Common myeloid progenitor, CD34-positive (primary cell): ENCODE measurements at regions not wholly inside any gene's neighbourhood (a gene's known extent, or its start where the extent isn't known, plus 50 kb on each side); places are given as distances from the start of the nearest gene placed in this dataset.
"Not testable (repeated sequence)": the region's sequence is repeated elsewhere in the genome, so short reads cannot be mapped to it uniquely, and the experiment has no call there.

Experiments used
- CTCF ChIA-PET: fragments of 350-600 bp; sonication (Branson Sonifier 250); formaldehyde crosslinking; loops from one replicate; lab custom pipeline; 2021; ENCODE audit warnings: antibody characterized with exemption; lab: Charles Lee
- POLR2A ChIA-PET: fragments of 350-600 bp; sonication (Branson Sonifier 250); formaldehyde crosslinking; loops from one replicate; lab custom pipeline; 2021; ENCODE audit warnings: antibody characterized with exemption; lab: Charles Lee
- DNase-seq, 3 donors: peaks; one replicate each; pipeline versions ENCODE4 v3.0.0 to v3.0.0-alpha.2; 2013
- H3K27ac ChIP-seq, 2 experiments: 1 replicate in 1 of 2; 2 replicates in 1 of 2; pipeline ENCODE4 v1.7.0; 2013; ENCODE audit warnings: inconsistent platforms in 2 of 2, low read length in 2 of 2, mild to moderate bottlenecking in 2 of 2, low read depth in 1 of 2, moderate library complexity in 1 of 2; ENCODE audit not compliant: severe bottlenecking in 2 of 2, insufficient read depth in 1 of 2, poor library complexity in 1 of 2
- H3K27me3 ChIP-seq, 5 experiments: replicated peaks in 2 of 5; 1 replicate in 3 of 5; 2 replicates in 2 of 5; pipeline versions ENCODE4 v1.6.1 to v1.7.0; 2013; ENCODE audit warnings: low read length in 4 of 5, mild to moderate bottlenecking in 2 of 5, moderate library complexity in 2 of 5, inconsistent platforms in 1 of 5; ENCODE audit not compliant: insufficient read depth in 5 of 5, control insufficient read depth in 4 of 5
- H3K36me3 ChIP-seq, 4 experiments: 1 replicate in 2 of 4; 2 replicates in 2 of 4; pipeline versions ENCODE4 v1.6.1 to v1.7.0; 2013; ENCODE audit warnings: low read length in 3 of 4, control low read depth in 1 of 4, mild to moderate bottlenecking in 1 of 4; ENCODE audit not compliant: control insufficient read depth in 4 of 4, insufficient read depth in 4 of 4
- H3K4me1 ChIP-seq, 4 experiments: 1 replicate in 3 of 4; 2 replicates in 1 of 4; pipeline versions ENCODE4 v1.6.1 to v1.7.1; 2013; ENCODE audit warnings: low read length in 3 of 4, mild to moderate bottlenecking in 3 of 4, control low read depth in 1 of 4, inconsistent platforms in 1 of 4, moderate library complexity in 1 of 4; ENCODE audit not compliant: control insufficient read depth in 4 of 4, insufficient read depth in 4 of 4; ENCODE audit errors: control extremely low read depth in 1 of 4
- H3K4me3 ChIP-seq, 7 experiments: 1 replicate in 4 of 7; 2 replicates in 3 of 7; pipeline versions ENCODE4 v1.5.1 to v1.7.0; 2013; ENCODE audit warnings: mild to moderate bottlenecking in 7 of 7, low read length in 6 of 7, moderate library complexity in 6 of 7, inconsistent platforms in 2 of 7, low read depth in 2 of 7, control low read depth in 1 of 7; ENCODE audit not compliant: insufficient read depth in 4 of 7, control insufficient read depth in 1 of 7; ENCODE audit errors: extremely low read depth in 1 of 7
- H3K9me3 ChIP-seq, 5 experiments: 1 replicate in 4 of 5; 2 replicates in 1 of 5; pipeline versions ENCODE4 v1.6.1 to v1.7.1; 2013; ENCODE audit warnings: low read length in 4 of 5, mild to moderate bottlenecking in 2 of 5, inconsistent platforms in 1 of 5, low read depth in 1 of 5, moderate library complexity in 1 of 5; ENCODE audit not compliant: control insufficient read depth in 4 of 5, insufficient read depth in 2 of 5; ENCODE audit errors: control extremely low read depth in 1 of 5
- WGBS: methylation state at CpG from one replicate; pipeline ENCODE4 v1.1.5; 2013; ENCODE audit not compliant: insufficient coverage; 5-methylcytosine and 5-hydroxymethylcytosine counted together

DNA sequence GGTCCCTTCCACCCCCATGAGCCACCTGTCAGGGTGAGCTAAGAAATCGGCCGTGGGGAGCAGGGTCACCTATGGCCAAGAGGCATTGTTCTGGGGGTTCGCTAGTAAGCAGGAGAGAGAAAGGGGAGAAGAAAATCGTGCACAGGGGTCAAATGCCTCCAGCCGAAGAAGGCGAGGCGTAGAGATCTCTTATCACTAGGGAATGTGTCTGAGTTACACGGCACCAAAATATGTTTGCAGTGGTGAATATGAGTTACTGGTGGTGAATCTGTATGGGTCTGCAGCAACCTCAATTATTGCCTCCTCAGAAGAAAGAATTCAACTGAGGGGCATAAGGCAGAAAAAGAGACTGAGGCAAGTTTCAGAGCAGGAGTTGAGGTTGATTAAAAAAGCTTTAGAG is 54.2 kb upstream of the RABGAP1L start:
- WGBS: 98% methylated on average over 7 of the region's 8 CpGs
- Histone ChIP-seq H3K9me3 (no peaks in the 10 kb centered on the region), H3K27me3 (no peaks in the 10 kb centered on the region), H3K27ac (no peak overlapping the region), H3K4me1 (no peaks in the 10 kb centered on the region), H3K36me3 (no peaks in the 10 kb centered on the region), H3K4me3 (no peak overlapping the region)
- CTCF ChIA-PET: interaction anchor here (1.8 kb wide), 1 partner anchor 10 kb away, joined by 4 read pairs; no protein-coding TSS in a partner anchor
- POLR2A ChIA-PET: no interaction called here
- no peak for DNase-seq

DNA sequence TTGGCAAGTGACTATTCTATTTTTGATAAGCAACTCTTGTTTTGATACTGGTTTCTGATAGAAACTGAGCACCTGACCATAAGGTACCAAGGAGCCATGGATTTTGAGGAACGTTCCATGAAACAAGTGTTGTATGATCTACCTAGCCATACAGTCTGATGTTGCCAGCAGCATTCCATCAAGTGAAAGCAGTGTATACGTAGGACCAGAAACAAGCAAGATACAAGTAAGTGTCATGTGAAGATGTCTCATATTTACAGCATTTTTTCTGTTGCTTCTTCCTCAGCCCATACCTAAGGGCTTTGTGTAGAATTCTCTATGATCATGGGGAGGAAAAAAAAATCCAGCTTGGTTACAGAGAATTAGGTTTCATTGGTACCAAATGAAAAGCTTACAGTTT is 55.6 kb upstream of the RABGAP1L start:
- Histone ChIP-seq H3K36me3 (no peaks in the 10 kb centered on the region), H3K4me1 (no peaks in the 10 kb centered on the region), H3K9me3 (no peaks in the 10 kb centered on the region), H3K27me3 (no peaks in the 10 kb centered on the region), H3K4me3 (no peak overlapping the region), H3K27ac (no peak overlapping the region)
- DNase-seq: no peak
- POLR2A ChIA-PET: no interaction called here
- CTCF ChIA-PET: interaction anchor here (0.7 to 1.4 kb wide), 2 partner anchors 10 to 13 kb away, joined by 3 read pairs; no protein-coding TSS in a partner anchor
- 100% methylated on average over 1 of the region's 2 CpGs for WGBS

DNA sequence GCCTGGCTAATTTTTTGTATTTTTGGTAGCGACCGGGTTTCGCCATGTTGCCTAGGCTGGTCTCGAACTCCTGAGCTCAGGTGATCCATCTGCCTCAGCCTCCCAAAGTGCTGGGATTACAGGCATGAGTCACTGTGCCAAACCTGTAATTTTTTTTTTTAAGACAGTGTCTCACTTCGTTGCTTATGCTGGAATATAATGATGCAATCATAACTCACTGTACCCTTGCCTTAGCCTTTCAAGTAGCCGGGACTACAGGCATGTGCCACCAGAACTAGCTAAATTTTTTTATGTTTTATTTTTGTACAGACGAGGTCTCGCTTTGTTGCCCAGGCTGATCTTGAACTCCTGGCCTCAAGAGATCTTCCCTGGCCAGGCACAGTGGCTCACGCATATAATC is 57.3 kb upstream of the RABGAP1L start:
- H3K4me1 ChIP-seq, H3K9me3 ChIP-seq, DNase-seq, H3K4me3 ChIP-seq, CTCF ChIA-PET, POLR2A ChIA-PET, H3K27me3 ChIP-seq, H3K27ac ChIP-seq, H3K36me3 ChIP-seq: not testable (repeated sequence)
- 98% methylated on average over 4 of the region's 9 CpGs for WGBS

DNA sequence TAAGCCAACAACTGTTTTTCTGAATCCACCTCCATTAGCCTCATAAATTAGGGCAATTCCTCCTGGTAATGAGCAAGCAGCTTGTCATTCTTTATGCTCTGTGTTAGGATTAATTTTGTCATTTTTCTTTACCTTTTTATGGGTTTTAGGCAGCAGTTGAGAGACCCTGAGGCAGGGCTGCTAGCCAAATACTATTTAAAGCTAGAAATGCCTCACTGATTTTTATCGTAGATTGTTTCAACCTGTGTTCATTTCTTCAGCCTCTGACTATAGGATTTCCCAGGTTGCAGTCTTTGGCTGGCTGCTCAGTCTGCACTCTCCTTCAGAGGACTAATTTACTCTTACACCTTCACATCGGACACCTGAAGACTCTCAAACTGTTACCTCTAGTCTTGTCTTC is 61.9 kb upstream of the RABGAP1L start:
- H3K9me3 ChIP-seq: no peaks in the 10 kb centered on the region
- no peak overlapping the region for H3K27ac ChIP-seq
- no peak overlapping the region for H3K4me3 ChIP-seq
- no peak for DNase-seq
- H3K4me1 ChIP-seq: no peaks in the 10 kb centered on the region
- ChIA-PET CTCF (no interaction called here), POLR2A (no interaction called here)
- H3K36me3 ChIP-seq: no peaks in the 10 kb centered on the region
- no peaks in the 10 kb centered on the region for H3K27me3 ChIP-seq
- WGBS: 100% methylated on average over 2 of the region's 2 CpGs

DNA sequence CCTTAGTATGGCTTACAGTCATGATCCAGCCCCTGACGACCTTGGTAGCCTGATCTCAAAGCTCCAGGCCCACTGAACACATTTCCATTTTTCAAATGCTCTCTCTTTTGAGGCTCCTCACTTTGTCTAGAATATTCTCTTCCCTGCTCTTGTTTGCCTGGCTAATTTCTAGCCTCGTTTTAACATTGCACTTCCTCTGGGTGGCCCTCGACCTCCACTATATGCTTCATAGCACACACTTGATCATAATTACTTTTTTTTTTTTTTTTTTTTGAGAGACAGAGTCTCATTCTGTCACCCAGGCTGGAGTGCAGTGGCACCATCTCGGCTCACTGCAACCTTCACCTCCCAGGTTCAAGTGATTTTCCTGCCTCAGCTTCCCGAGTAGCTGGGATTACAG is 65.5 kb upstream of the RABGAP1L start:
- CTCF ChIA-PET, H3K4me1 ChIP-seq, H3K9me3 ChIP-seq, H3K4me3 ChIP-seq, H3K27ac ChIP-seq, H3K27me3 ChIP-seq, H3K36me3 ChIP-seq: not testable (repeated sequence)
- 71% methylated on average over 4 of the region's 5 CpGs for WGBS
- POLR2A ChIA-PET: interaction anchor here (0.6 kb wide), 1 partner anchor 146 kb away, joined by 3 read pairs; no protein-coding TSS in a partner anchor
- DNase-seq: peak in 2 of 3 donors; percentile 4 to 7

DNA sequence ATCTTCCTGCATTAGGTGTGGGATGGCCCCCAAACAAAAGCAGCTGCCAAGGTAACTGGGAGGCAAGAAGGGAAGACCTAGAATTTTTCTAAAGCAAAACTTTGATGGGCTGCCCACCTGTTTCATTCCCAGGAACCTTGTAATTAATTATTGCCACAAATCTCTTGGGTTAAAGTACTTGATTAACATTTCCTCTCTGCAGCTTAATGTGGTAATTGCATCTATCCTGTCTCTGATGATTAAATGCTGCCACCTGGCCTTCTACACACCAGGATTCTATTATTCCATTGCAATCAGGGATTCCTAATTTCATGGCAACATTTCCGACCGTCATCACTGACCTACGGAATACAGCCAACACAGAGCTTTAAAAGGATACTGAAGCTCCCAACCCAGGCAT is 68.3 kb upstream of the RC3H1 start:
- POLR2A ChIA-PET: no interaction called here
- Histone ChIP-seq H3K27ac (no peak overlapping the region), H3K27me3 (no peaks in the 10 kb centered on the region), H3K4me1 (no peaks in the 10 kb centered on the region), H3K9me3 (peaks cover 0 to 6% (median 0%) of the 10 kb centered on the region in 5 experiments), H3K36me3 (no peaks in the 10 kb centered on the region), H3K4me3 (no peak overlapping the region)
- no CpG with 5 or more reads among the region's 3 CpGs for WGBS
- no peak for DNase-seq
- CTCF ChIA-PET: interaction anchor here (0.7 kb wide), 1 partner anchor 14 kb away, joined by 3 read pairs; no protein-coding TSS in a partner anchor

DNA sequence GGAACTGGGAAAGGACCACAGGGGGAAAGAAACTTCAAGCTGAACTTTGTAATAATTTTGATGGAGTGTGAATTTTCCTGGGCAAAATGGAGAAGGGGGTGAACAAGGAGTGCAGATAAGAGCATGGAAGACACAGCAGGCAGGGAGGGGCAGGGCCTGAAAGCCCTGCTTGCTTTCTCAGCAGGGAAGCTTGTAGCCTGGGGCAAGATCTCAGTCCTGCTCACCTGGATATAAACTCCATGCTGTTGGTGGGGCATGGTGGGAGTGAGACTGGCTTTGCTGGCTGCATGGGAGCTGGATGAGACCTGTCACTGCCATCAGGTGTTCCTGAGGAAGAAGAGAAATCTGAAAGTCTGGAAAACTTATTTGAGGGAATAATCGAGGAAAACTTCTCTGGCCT is 58.7 kb upstream of the RC3H1 start:
- ChIA-PET CTCF (interaction anchor here (0.8 kb wide), 1 partner anchor 435 kb away, joined by 3 read pairs; no protein-coding TSS in a partner anchor), POLR2A (no interaction called here)
- no peak overlapping the region for H3K4me3 ChIP-seq
- no peaks in the 10 kb centered on the region for H3K4me1 ChIP-seq
- no peak overlapping the region for H3K27ac ChIP-seq
- no peaks in the 10 kb centered on the region for H3K9me3 ChIP-seq
- DNase-seq: no peak
- WGBS: no CpG with 5 or more reads among the region's 1 CpG
- H3K27me3 ChIP-seq: no peaks in the 10 kb centered on the region
- no peaks in the 10 kb centered on the region for H3K36me3 ChIP-seq
